HG02571 (cell line): ENCODE measurements at regions not wholly inside any gene's neighbourhood (a gene's known extent, or its start where the extent isn't known, plus 50 kb on each side); places are given as distances from the start of the nearest gene placed in this dataset.

Experiments
- ATAC-seq: cut with Tn5 transposase; IDR thresholded peaks from one replicate; pipeline ENCODE4 v1.9.1; 2021; ENCODE audit warnings: mild to moderate bottlenecking, moderate library complexity; ENCODE audit not compliant: unreplicated experiment

- no peak for ATAC-seq
Observed at GRCh38 chr9:90308691-90309090, 333.9 kb downstream of the DIRAS2 start.

- ATAC-seq, result no peak
Observed at GRCh38 chr9:90309809-90310520, 332.7 kb downstream of the DIRAS2 start.

- no peak for ATAC-seq
Observed at GRCh38 chr9:90310521-90310876, 332.1 kb downstream of the DIRAS2 start.

GRCh38 chr9:90311811-90312210 lies 330.8 kb downstream of the DIRAS2 start:
- no peak for ATAC-seq

- ATAC-seq, result no peak
Observed at GRCh38 chr9:90322296-90322695, 320.3 kb downstream of the DIRAS2 start.

- ATAC-seq, result no peak
Observed at GRCh38 chr9:90325913-90326653, 316.5 kb downstream of the DIRAS2 start.

- no peak for ATAC-seq
Observed at GRCh38 chr9:90330231-90330630, 312.4 kb downstream of the DIRAS2 start.

- ATAC-seq, result no peak
Observed at GRCh38 chr9:90331826-90332575, 310.6 kb downstream of the DIRAS2 start.

GRCh38 chr9:90333226-90333625 lies 309.4 kb downstream of the DIRAS2 start:
- ATAC-seq, result no peak

- ATAC-seq, result no peak
Observed at GRCh38 chr9:90340421-90340820, 302.2 kb downstream of the DIRAS2 start.

GRCh38 chr9:90342607-90343006 lies 300.0 kb downstream of the DIRAS2 start:
- no peak for ATAC-seq

GRCh38 chr9:90343366-90343765 lies 299.3 kb downstream of the DIRAS2 start:
- no peak for ATAC-seq

- no peak for ATAC-seq
Observed at GRCh38 chr9:90343991-90344390, 298.6 kb downstream of the DIRAS2 start.

- no peak for ATAC-seq
Observed at GRCh38 chr9:90365666-90366065, 277.0 kb downstream of the DIRAS2 start.

GRCh38 chr9:90368241-90368640 lies 274.4 kb downstream of the DIRAS2 start:
- ATAC-seq, result no peak

GRCh38 chr9:90368928-90369327 lies 273.7 kb downstream of the DIRAS2 start:
- no peak for ATAC-seq

GRCh38 chr9:90379771-90380170 lies 262.9 kb downstream of the DIRAS2 start:
- no peak for ATAC-seq

GRCh38 chr9:90385146-90385545 lies 257.5 kb downstream of the DIRAS2 start:
- no peak for ATAC-seq

GRCh38 chr9:90393365-90394152 lies 249.1 kb downstream of the DIRAS2 start:
- no peak for ATAC-seq

GRCh38 chr9:90394871-90395270 lies 247.8 kb downstream of the DIRAS2 start:
- ATAC-seq, result no peak

- no peak for ATAC-seq
Observed at GRCh38 chr9:90400091-90400490, 242.5 kb downstream of the DIRAS2 start.
